ENCODE measurements at regions not wholly inside any gene's neighbourhood (a gene's known extent, or its start where the extent isn't known, plus 50 kb on each side); places are given as distances from the start of the nearest gene placed in this dataset.

DNA sequence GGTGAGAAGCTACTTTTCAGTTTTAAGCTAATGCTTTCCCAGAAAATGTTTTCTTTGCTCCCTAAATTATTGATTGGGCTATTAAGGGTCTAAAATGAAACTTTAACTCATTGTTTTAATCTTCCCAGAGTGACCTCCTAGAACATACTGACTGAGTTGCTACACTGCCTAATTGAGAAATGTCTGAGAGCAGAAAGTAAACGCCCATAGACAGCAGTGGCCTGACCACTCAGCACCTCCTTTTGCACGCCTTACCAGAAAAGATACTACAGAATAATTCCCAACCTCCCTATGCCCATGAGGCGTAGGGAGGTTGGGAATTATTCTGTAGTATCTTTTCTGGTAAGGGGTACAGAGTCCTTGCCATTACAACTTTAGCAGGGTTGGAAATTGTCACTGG, 381.8 kb upstream of the LCORL start:
- H3K4me3 ChIP-seq (ENCODE audit: low read depth, low read length, poor library complexity, severe bottlenecking): no peak overlapping the region
- no peaks in the 10 kb centered on the region for H3K4me1 ChIP-seq (ENCODE audit: insufficient read depth, low read length, poor library complexity, severe bottlenecking)
- no peaks in the 10 kb centered on the region for H3K27me3 ChIP-seq (replicated peaks; ENCODE audit: insufficient read depth, low read depth, low read length, poor library complexity)
- intact Hi-C loops (cut with micrococcal nuclease; ENCODE audit: unreplicated experiment): no loop called here
- DNase-seq (ENCODE audit: low spot score): no peak
- BruUV-seq (replicated peaks): no TSS peak
- H3K9me3 ChIP-seq (ENCODE audit: low read depth, low read length, poor library complexity, severe bottlenecking): no peaks in the 10 kb centered on the region
- ChIA-PET CTCF (no interaction called here), POLR2A (ENCODE audit: low non-redundant PET) (no interaction called here)
- H3K27ac ChIP-seq (ENCODE audit: low read depth, low read length, poor library complexity, severe bottlenecking): no peak overlapping the region
- no peaks in the 10 kb centered on the region for H3K36me3 ChIP-seq (ENCODE audit: insufficient read depth, low read length, poor library complexity, severe bottlenecking)
- no peak for TF ChIP-seq EZH2 (IDR thresholded peaks at IDR 0.05; ENCODE audit: borderline replicate concordance, low read depth, low read length, poor library complexity, severe bottlenecking)
- TF ChIP-seq, protein P1, sequence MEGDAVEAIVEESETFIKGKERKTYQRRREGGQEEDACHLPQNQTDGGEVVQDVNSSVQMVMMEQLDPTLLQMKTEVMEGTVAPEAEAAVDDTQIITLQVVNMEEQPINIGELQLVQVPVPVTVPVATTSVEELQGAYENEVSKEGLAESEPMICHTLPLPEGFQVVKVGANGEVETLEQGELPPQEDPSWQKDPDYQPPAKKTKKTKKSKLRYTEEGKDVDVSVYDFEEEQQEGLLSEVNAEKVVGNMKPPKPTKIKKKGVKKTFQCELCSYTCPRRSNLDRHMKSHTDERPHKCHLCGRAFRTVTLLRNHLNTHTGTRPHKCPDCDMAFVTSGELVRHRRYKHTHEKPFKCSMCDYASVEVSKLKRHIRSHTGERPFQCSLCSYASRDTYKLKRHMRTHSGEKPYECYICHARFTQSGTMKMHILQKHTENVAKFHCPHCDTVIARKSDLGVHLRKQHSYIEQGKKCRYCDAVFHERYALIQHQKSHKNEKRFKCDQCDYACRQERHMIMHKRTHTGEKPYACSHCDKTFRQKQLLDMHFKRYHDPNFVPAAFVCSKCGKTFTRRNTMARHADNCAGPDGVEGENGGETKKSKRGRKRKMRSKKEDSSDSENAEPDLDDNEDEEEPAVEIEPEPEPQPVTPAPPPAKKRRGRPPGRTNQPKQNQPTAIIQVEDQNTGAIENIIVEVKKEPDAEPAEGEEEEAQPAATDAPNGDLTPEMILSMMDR (conservative IDR thresholded peaks at IDR 0.05; ENCODE audit: low read depth, low read length): no peak

DNA sequence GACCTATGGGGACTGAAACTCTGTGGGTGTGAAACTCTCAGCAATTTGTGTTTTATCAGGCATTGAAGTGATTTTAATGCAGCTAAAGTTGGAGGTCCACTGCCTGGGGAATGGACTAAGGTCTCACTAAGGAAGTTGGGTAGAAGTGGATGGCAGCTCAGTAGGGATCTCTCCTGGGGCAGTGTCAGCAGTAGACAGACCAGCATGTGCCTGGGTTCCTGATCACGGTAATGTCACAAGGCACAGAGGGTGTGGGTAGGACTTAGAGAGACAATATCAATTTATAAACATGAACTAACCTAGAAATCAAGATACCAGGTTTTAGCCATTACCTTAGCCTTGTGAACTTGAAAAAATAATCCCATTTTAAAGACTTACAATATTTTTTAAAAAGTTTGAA, 380.3 kb upstream of the LCORL start:
- POLR2A ChIA-PET (ENCODE audit: low non-redundant PET): no interaction called here
- H3K4me3 ChIP-seq (ENCODE audit: low read depth, low read length, poor library complexity, severe bottlenecking): no peak overlapping the region
- CTCF ChIA-PET: no interaction called here
- H3K27me3 ChIP-seq (replicated peaks; ENCODE audit: insufficient read depth, low read depth, low read length, poor library complexity): no peaks in the 10 kb centered on the region
- BruUV-seq (replicated peaks): no TSS peak
- no peak for DNase-seq (ENCODE audit: low spot score)
- no peaks in the 10 kb centered on the region for H3K9me3 ChIP-seq (ENCODE audit: low read depth, low read length, poor library complexity, severe bottlenecking)
- H3K27ac ChIP-seq (ENCODE audit: low read depth, low read length, poor library complexity, severe bottlenecking): no peak overlapping the region
- H3K4me1 ChIP-seq (ENCODE audit: insufficient read depth, low read length, poor library complexity, severe bottlenecking): no peaks in the 10 kb centered on the region
- intact Hi-C loops (cut with micrococcal nuclease; ENCODE audit: unreplicated experiment): no loop called here
- TF ChIP-seq, protein P1 (conservative IDR thresholded peaks at IDR 0.05; ENCODE audit: low read depth, low read length): no peak
- TF ChIP-seq EZH2 (IDR thresholded peaks at IDR 0.05; ENCODE audit: borderline replicate concordance, low read depth, low read length, poor library complexity, severe bottlenecking): no peak
- H3K36me3 ChIP-seq (ENCODE audit: insufficient read depth, low read length, poor library complexity, severe bottlenecking): no peaks in the 10 kb centered on the region

DNA sequence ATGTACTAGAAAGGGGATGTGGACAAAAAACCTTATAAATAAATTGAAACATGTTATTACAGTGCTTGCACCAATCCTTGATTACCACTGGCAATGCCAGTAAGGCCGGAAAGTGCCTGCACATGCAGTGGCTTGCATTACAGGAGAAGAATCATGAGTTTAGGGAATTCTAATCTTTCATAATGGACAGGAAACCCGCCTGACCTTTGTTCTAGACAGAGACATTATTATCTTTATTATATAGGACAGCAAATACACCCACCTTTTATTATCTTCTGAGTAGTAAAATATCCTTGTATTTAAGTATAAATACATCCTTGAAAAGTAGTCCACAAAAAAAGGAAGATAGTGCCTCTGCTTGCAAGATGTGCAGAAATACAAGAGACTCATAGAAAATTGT, 379.9 kb upstream of the LCORL start:
- no peaks in the 10 kb centered on the region for H3K27me3 ChIP-seq (replicated peaks; ENCODE audit: insufficient read depth, low read depth, low read length, poor library complexity)
- H3K4me1 ChIP-seq (ENCODE audit: insufficient read depth, low read length, poor library complexity, severe bottlenecking): no peaks in the 10 kb centered on the region
- intact Hi-C loops (cut with micrococcal nuclease; ENCODE audit: unreplicated experiment): no loop called here
- POLR2A ChIA-PET (ENCODE audit: low non-redundant PET): no interaction called here
- no peak overlapping the region for H3K4me3 ChIP-seq (ENCODE audit: low read depth, low read length, poor library complexity, severe bottlenecking)
- no peak for DNase-seq (ENCODE audit: low spot score)
- CTCF ChIA-PET: no interaction called here
- BruUV-seq (replicated peaks): no TSS peak
- H3K9me3 ChIP-seq (ENCODE audit: low read depth, low read length, poor library complexity, severe bottlenecking): no peaks in the 10 kb centered on the region
- no peak overlapping the region for H3K27ac ChIP-seq (ENCODE audit: low read depth, low read length, poor library complexity, severe bottlenecking)
- H3K36me3 ChIP-seq (ENCODE audit: insufficient read depth, low read length, poor library complexity, severe bottlenecking): no peaks in the 10 kb centered on the region
- no peak for TF ChIP-seq EZH2 (IDR thresholded peaks at IDR 0.05; ENCODE audit: borderline replicate concordance, low read depth, low read length, poor library complexity, severe bottlenecking)
- TF ChIP-seq, protein P1 (conservative IDR thresholded peaks at IDR 0.05; ENCODE audit: low read depth, low read length): no peak
